HCT116 (cell line): ENCODE measurements at regions not wholly inside any gene's neighbourhood (a gene's known extent, or its start where the extent isn't known, plus 50 kb on each side); places are given as distances from the start of the nearest gene placed in this dataset.

Experiments used
- ATAC-seq: fragments of 200-7000 bp; cut with Tn5 transposase; 2 replicates; pipeline ENCODE4 v1.9.1; 2020; ENCODE audit warnings: mild to moderate bottlenecking, moderate library complexity
- BruUV-seq: library from RNA; stranded (reverse); fragments of 400-500 nt; replicated peaks from 2 replicates; lab custom pipeline; 2021; lab: Mats Ljungman, UMichigan
- CTCF ChIA-PET: fragments of 300-600 bp; sonication (Branson Sonifier 250); formaldehyde crosslinking; loops from one replicate; lab custom pipeline; 2021; ENCODE audit warnings: antibody characterized with exemption; lab: Charles Lee
- POLR2A ChIA-PET: fragments of 300-600, 350-600 bp; sonication (Branson Sonifier 250); formaldehyde crosslinking; loops from one replicate; lab custom pipeline; 2021; ENCODE audit warnings: antibody characterized with exemption; lab: Charles Lee
- RAD21 ChIA-PET, 2 experiments: fragments of 300-600 bp; sonication (Branson Sonifier 250); formaldehyde crosslinking; loops; one replicate each; lab custom pipeline; 2023; ENCODE audit warnings: low total read pairs in 2 of 2; ENCODE audit not compliant: uncharacterized antibody in 2 of 2, unreplicated experiment in 2 of 2, low non-redundant PET in 1 of 2; lab: Charles Lee
- DNase-seq: peaks from one replicate; pipeline ENCODE4 v3.0.0-alpha.2; 2010; ENCODE audit warnings: low read depth, low spot score
- H2AFZ ChIP-seq: fragments of 200-600 bp; shearing (Covaris generic), sonication (generic); 2 replicates; pipeline ENCODE4 v1.6.1; 2017; ENCODE audit warnings: low read depth, mixed run types, mixed read lengths, antibody characterized with exemption, low read length; ENCODE audit not compliant: poor library complexity, severe bottlenecking
- H3K27ac ChIP-seq: 2 replicates; pipeline ENCODE4 v1.5.1; 2012; ENCODE audit warnings: low read depth, low read length
- H3K27me3 ChIP-seq: fragments of 200-600 bp; sonication (generic); 2 replicates; pipeline ENCODE4 v1.6.1; 2016; ENCODE audit warnings: mixed run types, low read length, mixed read lengths; ENCODE audit not compliant: insufficient read depth
- H3K36me3 ChIP-seq, 2 experiments: fragments of 200-500 bp in 1 of 2; fragments of 200-600 bp in 1 of 2; sonication (Bioruptor generic) in 1 of 2; sonication (generic) in 1 of 2; 2 replicates each; pipeline versions ENCODE4 v1.5.1 to v1.6.1; 2014 to 2016; ENCODE audit warnings: low read length in 2 of 2, inconsistent platforms in 1 of 2, mixed read lengths in 1 of 2, mixed run types in 1 of 2; ENCODE audit not compliant: insufficient read depth in 2 of 2, control insufficient read depth in 1 of 2
- H3K4me1 ChIP-seq, 2 experiments: fragments of 200-600 bp in 1 of 2; sonication (generic) in 1 of 2; 2 replicates each; pipeline versions ENCODE4 v1.5.1 to v1.6.1; 2012 to 2017; ENCODE audit warnings: low read length in 2 of 2, inconsistent platforms in 1 of 2, mild to moderate bottlenecking in 1 of 2, mixed read lengths in 1 of 2, mixed run types in 1 of 2, moderate library complexity in 1 of 2; ENCODE audit not compliant: insufficient read depth in 2 of 2, control insufficient read depth in 1 of 2
- H3K4me2 ChIP-seq: fragments of 200-600 bp; sonication (generic); 2 replicates; pipeline ENCODE4 v1.6.1; 2017; ENCODE audit warnings: mixed run types, low read length, mixed read lengths
- H3K4me3 ChIP-seq, 2 experiments: fragments of 200-600 bp in 1 of 2; sonication (generic) in 1 of 2; replicated peaks in 1 of 2; 2 replicates each; pipeline ENCODE4 v1.5.1; 2011 to 2016; ENCODE audit warnings: low read length in 2 of 2, control low read depth in 1 of 2, low read depth in 1 of 2, mild to moderate bottlenecking in 1 of 2, mixed read lengths in 1 of 2, mixed run types in 1 of 2
- H3K79me2 ChIP-seq: fragments of 200-600 bp; sonication (generic); 2 replicates; pipeline ENCODE4 v1.6.1; 2017; ENCODE audit warnings: mild to moderate bottlenecking, mixed run types, low read length, moderate library complexity, mixed read lengths; ENCODE audit not compliant: insufficient read depth
- H3K9ac ChIP-seq: fragments of 200-600 bp; sonication (generic); 2 replicates; pipeline ENCODE4 v1.6.1; 2016; ENCODE audit warnings: low read length, mixed read lengths
- H3K9me2 ChIP-seq: fragments of 200-600 bp; sonication (generic), shearing (Covaris generic); 2 replicates; pipeline ENCODE4 v1.6.1; 2017; ENCODE audit warnings: mixed run types, mild to moderate bottlenecking, moderate library complexity; ENCODE audit not compliant: insufficient read depth
- H3K9me3 ChIP-seq, 2 experiments: fragments of 200-500 bp in 1 of 2; fragments of 200-600 bp in 1 of 2; sonication (Bioruptor generic) in 1 of 2; sonication (generic) in 1 of 2; 2 replicates each; pipeline ENCODE4 v1.6.1; 2014 to 2017; ENCODE audit warnings: low read length in 2 of 2, mixed read lengths in 2 of 2, inconsistent platforms in 1 of 2, low read depth in 1 of 2, mild to moderate bottlenecking in 1 of 2, mixed run types in 1 of 2, moderate library complexity in 1 of 2; ENCODE audit not compliant: control insufficient read depth in 1 of 2, insufficient read depth in 1 of 2
- H4K20me1 ChIP-seq: fragments of 200-600 bp; sonication (generic), shearing (Covaris generic); 2 replicates; pipeline ENCODE4 v1.6.1; 2017; ENCODE audit warnings: mixed run types, mild to moderate bottlenecking, moderate library complexity; ENCODE audit not compliant: insufficient read depth
- ATF3 ChIP-seq: IDR thresholded peaks from 2 replicates; pipeline ENCODE4 v1.6.1; 2012
- CBX3 ChIP-seq: IDR thresholded peaks from 2 replicates; pipeline ENCODE4 v1.6.1; 2012; ENCODE audit warnings: low read depth
- CEBPB ChIP-seq: IDR thresholded peaks from 2 replicates; pipeline ENCODE4 v1.6.1; 2012; ENCODE audit warnings: low read depth
- CTCF ChIP-seq, 3 experiments: fragments of 200-600 bp in 1 of 3; sonication (generic) in 1 of 3; IDR thresholded peaks in 2 of 3; conservative IDR thresholded peaks in 1 of 3; 2 replicates each; pipeline ENCODE4 v1.5.1; 2012 to 2017; ENCODE audit warnings: low read depth in 2 of 3, low read length in 2 of 3, antibody characterized with exemption in 1 of 3, borderline replicate concordance in 1 of 3, control low read depth in 1 of 3, mild to moderate bottlenecking in 1 of 3, mixed read lengths in 1 of 3, mixed run types in 1 of 3, moderate library complexity in 1 of 3; ENCODE audit not compliant: insufficient read depth in 1 of 3
- EGR1 ChIP-seq: IDR thresholded peaks from 2 replicates; pipeline ENCODE4 v1.6.1; 2012; ENCODE audit warnings: low read depth
- ELF1 ChIP-seq: IDR thresholded peaks from 2 replicates; pipeline ENCODE4 v1.6.1; 2012; ENCODE audit warnings: low read depth, borderline replicate concordance
- EZH2 ChIP-seq: fragments of 200-600 bp; sonication (generic); IDR thresholded peaks from 2 replicates; pipeline ENCODE4 v1.6.1; 2017; ENCODE audit warnings: antibody characterized with exemption, mixed run types
- EZH2phosphoT487 ChIP-seq: fragments of 200-600 bp; IDR thresholded peaks from 2 replicates; pipeline ENCODE4 v1.6.1; 2018; ENCODE audit warnings: antibody characterized with exemption, borderline replicate concordance
- FOSL1 ChIP-seq: IDR thresholded peaks from 2 replicates; pipeline ENCODE4 v1.6.1; 2012; ENCODE audit warnings: low read depth
- JUND ChIP-seq: IDR thresholded peaks from 2 replicates; pipeline ENCODE4 v1.6.1; 2012
- MAX ChIP-seq: IDR thresholded peaks from 2 replicates; pipeline ENCODE4 v1.6.1; 2012
- POLR2A ChIP-seq: IDR thresholded peaks from 2 replicates; pipeline ENCODE4 v1.7.0; 2011; ENCODE audit warnings: borderline replicate concordance; ENCODE audit not compliant: insufficient read depth, insufficient read length; ENCODE audit errors: extremely low read depth
- POLR2AphosphoS5 ChIP-seq: IDR thresholded peaks from 2 replicates; pipeline ENCODE4 v1.6.1; 2011; ENCODE audit warnings: mild to moderate bottlenecking, low read depth, low read length, moderate library complexity
- RAD21 ChIP-seq: IDR thresholded peaks from 2 replicates; pipeline ENCODE4 v1.6.1; 2012; ENCODE audit warnings: low read depth, mild to moderate bottlenecking
- SIN3A ChIP-seq: IDR thresholded peaks from 2 replicates; pipeline ENCODE4 v1.6.1; 2012; ENCODE audit warnings: low read depth
- SP1 ChIP-seq: IDR thresholded peaks from 2 replicates; pipeline ENCODE4 v1.6.1; 2012; ENCODE audit warnings: low read depth
- SRF ChIP-seq: IDR thresholded peaks from 2 replicates; pipeline ENCODE4 v1.6.1; 2012; ENCODE audit warnings: low read depth
- TCF7L2 ChIP-seq: IDR thresholded peaks from 2 replicates; pipeline ENCODE4 v1.7.0; 2011; ENCODE audit warnings: borderline replicate concordance, inconsistent platforms; ENCODE audit not compliant: insufficient read depth, insufficient read length; ENCODE audit errors: extremely low read depth
- YY1 ChIP-seq: IDR thresholded peaks from 2 replicates; pipeline ENCODE4 v1.6.1; 2011; ENCODE audit warnings: low read length, low read depth, moderate library complexity, mild to moderate bottlenecking; ENCODE audit not compliant: insufficient replicate concordance; ENCODE audit errors: extremely low read depth
- ZFX ChIP-seq: fragments of 450-650 bp; IDR thresholded peaks from 2 replicates; pipeline ENCODE4 v1.6.1; 2017
- ZNF274 ChIP-seq: fragments of 200-500 bp; sonication (Bioruptor generic); IDR thresholded peaks from 2 replicates; pipeline ENCODE4 v1.6.1; 2014; ENCODE audit warnings: mild to moderate bottlenecking, low read depth, low read length, inconsistent platforms
- intact Hi-C: fragments of 100-400 bp; cut with micrococcal nuclease; formaldehyde crosslinking; loops from 2 replicates; pipeline ENCODE4 v1.10.0; 2022

GRCh38 chr4:20017777-20018115 lies 234.0 kb upstream of the SLIT2 start:
- Histone ChIP-seq H3K27me3 (no peaks in the 10 kb centered on the region), H3K79me2 (no peaks in the 10 kb centered on the region), H4K20me1 (no peaks in the 10 kb centered on the region), H3K4me3 (no peak overlapping the region), H3K4me2 (no peak overlapping the region), H3K27ac (no peak overlapping the region), H3K4me1 (no peaks in the 10 kb centered on the region), H3K9me2 (no peaks in the 10 kb centered on the region), H3K9me3 (no peaks in the 10 kb centered on the region), H3K9ac (no peak overlapping the region), H2AFZ (no peak overlapping the region), H3K36me3 (no peaks in the 10 kb centered on the region)
- TF ChIP-seq TCF7L2 (no peak), YY1 (no peak), RAD21 (no peak), POLR2AphosphoS5 (no peak), POLR2A (no peak), ELF1 (no peak), CBX3 (no peak), ZFX (no peak), SIN3A (no peak)
- ATAC-seq, result no peak
- DNase-seq, result no peak
- intact Hi-C loops, result no loop called here
- no TSS peak for BruUV-seq
- CTCF ChIA-PET, result no interaction called here
- RAD21 ChIA-PET, result no interaction called here
- POLR2A ChIA-PET, result no interaction called here

- Histone ChIP-seq H3K9me3 (no peaks in the 10 kb centered on the region), H3K4me1 (no peaks in the 10 kb centered on the region), H4K20me1 (no peaks in the 10 kb centered on the region), H3K79me2 (no peaks in the 10 kb centered on the region), H3K27me3 (no peaks in the 10 kb centered on the region), H3K9ac (no peak overlapping the region), H3K4me3 (no peak overlapping the region), H3K4me2 (no peak overlapping the region), H3K27ac (no peak overlapping the region), H3K9me2 (no peaks in the 10 kb centered on the region), H2AFZ (no peak overlapping the region), H3K36me3 (no peaks in the 10 kb centered on the region)
- ChIA-PET RAD21 (no interaction called here), CTCF (no interaction called here), POLR2A (no interaction called here)
- no peak for TF ChIP-seq ATF3
- TF ChIP-seq POLR2AphosphoS5, result no peak
- no peak for TF ChIP-seq EZH2
- no peak for TF ChIP-seq JUND
- TF ChIP-seq FOSL1, result no peak
- no peak for TF ChIP-seq EZH2phosphoT487
- TF ChIP-seq EGR1, result no peak
- no peak for TF ChIP-seq SP1
- no peak for TF ChIP-seq ZNF274
- TF ChIP-seq MAX, result no peak
- TF ChIP-seq RAD21, result no peak
- TF ChIP-seq SRF, result no peak
- TF ChIP-seq CTCF (IDR thresholded peaks at IDR 0.05 in 2 of 3, conservative IDR thresholded peaks at IDR 0.05 in 1 of 3; ENCODE audit: borderline replicate concordance in 1 of 3, insufficient read depth in 1 of 3, low read depth in 2 of 3, low read length in 2 of 3), result no peak
- no peak for TF ChIP-seq SIN3A
- no peak for TF ChIP-seq YY1
- TF ChIP-seq CBX3, result no peak
- no peak for TF ChIP-seq ZFX
- TF ChIP-seq TCF7L2, result no peak
- TF ChIP-seq CEBPB, result no peak
- no peak for DNase-seq
- no peak for ATAC-seq
- intact Hi-C loops, result no loop called here
- no TSS peak for BruUV-seq
Measured at GRCh38 chr4:20017070-20017776, 234.5 kb upstream of the SLIT2 start.
